Epithelial cell of proximal tubule (primary cell): ENCODE measurements at regions not wholly inside any gene's neighbourhood (a gene's known extent, or its start where the extent isn't known, plus 50 kb on each side); places are given as distances from the start of the nearest gene placed in this dataset.

Experiments used
- DNase-seq: peaks from one replicate; pipeline ENCODE4 v3.0.0-alpha.2; 2011; ENCODE audit warnings: low read depth
- H3K4me3 ChIP-seq: 2 replicates; pipeline ENCODE4 v1.5.1; 2011; ENCODE audit warnings: low read depth, mild to moderate bottlenecking, low read length
- TF ChIP-seq, protein P1 (sequence below): conservative IDR thresholded peaks from 2 replicates; pipeline ENCODE4 v1.5.1; 2012; ENCODE audit warnings: low read depth, mild to moderate bottlenecking, low read length

DNA sequence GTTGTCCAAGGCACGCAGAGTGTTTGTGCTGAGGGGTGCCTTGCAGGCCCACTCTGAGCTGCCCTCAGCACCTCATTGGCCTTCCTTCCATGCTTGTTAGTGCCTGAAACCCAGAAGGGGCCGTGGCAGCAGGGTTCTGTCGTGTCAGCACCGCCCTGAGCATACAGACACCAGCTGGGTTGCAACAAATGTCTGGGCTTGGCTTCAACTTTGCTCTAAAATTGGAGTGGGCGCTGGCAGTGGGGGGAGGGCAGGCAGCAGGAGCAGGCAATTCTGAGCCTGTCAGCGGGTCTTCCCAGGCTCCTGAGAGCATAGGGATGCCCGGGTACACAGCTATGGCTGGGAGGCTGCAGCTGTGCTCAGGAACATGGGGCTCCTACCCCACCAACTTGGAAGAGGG lies 464.3 kb downstream of the EPHA3 start:
- no peak overlapping the region for H3K4me3 ChIP-seq
- DNase-seq: no peak

DNA sequence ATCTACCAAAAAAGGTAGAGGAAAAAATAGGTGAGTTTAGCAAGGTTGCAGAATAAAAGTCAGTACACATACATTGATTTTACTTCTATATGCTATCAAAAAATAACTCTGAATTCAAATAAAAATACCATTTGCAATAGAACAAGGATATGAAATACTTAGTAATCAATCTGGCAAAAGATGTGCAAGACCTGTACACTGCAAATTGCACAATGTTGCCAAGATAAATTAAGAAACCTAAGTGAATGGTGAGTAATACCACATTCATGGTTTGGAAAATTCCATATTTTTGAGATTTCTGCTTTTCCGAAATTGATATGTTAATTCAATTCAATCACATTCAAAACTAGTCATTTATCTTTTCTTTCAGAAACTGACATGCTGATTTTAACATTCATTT lies 464.8 kb downstream of the EPHA3 start:
- H3K4me3 ChIP-seq: no peak overlapping the region
- TF ChIP-seq, protein P1, sequence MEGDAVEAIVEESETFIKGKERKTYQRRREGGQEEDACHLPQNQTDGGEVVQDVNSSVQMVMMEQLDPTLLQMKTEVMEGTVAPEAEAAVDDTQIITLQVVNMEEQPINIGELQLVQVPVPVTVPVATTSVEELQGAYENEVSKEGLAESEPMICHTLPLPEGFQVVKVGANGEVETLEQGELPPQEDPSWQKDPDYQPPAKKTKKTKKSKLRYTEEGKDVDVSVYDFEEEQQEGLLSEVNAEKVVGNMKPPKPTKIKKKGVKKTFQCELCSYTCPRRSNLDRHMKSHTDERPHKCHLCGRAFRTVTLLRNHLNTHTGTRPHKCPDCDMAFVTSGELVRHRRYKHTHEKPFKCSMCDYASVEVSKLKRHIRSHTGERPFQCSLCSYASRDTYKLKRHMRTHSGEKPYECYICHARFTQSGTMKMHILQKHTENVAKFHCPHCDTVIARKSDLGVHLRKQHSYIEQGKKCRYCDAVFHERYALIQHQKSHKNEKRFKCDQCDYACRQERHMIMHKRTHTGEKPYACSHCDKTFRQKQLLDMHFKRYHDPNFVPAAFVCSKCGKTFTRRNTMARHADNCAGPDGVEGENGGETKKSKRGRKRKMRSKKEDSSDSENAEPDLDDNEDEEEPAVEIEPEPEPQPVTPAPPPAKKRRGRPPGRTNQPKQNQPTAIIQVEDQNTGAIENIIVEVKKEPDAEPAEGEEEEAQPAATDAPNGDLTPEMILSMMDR: no peak
- no peak for DNase-seq

More for the DNA sequence above, 464.3 kb downstream of the EPHA3 start:
- TF ChIP-seq, protein P1: no peak

DNA sequence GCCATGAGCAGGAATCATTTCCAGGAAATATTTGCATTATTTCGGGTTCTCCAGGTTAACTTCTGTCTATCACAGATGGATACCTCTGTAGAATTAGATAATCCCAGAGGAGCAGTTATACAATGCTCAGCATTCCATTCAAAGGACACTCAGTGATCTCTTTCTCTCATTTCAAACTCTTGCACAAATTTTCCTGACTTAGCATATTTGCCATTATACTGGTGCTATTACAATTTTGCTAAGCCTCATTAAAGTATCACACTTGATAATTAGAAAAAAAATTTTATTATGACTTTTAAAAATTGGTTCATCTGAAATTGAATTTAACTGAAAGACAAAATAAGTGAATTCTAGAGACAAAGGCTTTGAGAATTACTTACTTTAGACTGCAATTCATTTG lies 469.0 kb downstream of the EPHA3 start:
- TF ChIP-seq, protein P1: no peak
- no peak for DNase-seq
- H3K4me3 ChIP-seq: no peak overlapping the region

DNA sequence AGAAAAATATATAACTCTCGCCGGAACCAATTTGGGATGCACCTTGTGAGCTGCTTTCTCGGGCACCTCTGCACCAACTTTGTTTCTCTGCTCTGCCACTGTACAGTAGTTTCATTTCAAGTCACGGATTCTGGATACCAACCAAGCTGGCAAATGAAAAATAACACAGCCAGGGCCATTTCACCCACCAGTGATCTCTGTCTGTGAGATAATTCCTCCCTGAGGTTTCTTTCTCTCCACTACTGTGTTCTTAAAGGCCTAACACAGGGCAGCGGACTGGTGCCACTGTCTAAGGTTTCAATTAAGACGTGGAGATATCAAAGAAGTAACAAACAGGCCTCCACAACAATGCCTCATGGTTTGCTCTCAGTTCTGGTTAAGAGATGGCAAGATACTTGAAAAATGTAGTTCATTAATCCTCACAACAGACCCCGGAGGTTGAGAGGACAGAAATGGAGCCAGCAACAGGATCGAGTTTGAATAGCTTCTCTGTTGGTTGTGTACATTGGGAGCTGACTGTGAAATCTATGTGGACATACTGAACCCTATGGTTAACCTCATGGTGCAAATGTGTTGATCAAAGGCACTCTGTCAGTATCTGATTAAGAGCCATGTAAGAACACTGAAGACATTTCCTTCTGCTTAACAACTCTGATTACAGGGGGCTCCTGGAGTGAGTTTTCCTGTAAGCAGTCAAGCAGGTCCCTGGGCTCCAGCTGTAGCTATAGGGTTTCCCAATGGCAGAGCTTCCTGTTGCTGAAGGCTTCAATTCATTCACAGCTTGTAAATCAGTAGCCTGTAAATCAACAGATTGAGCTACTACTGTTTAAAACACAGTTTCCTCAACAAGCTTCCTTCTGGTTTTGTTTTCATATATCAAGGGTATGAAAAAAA lies 470.5 kb downstream of the EPHA3 start:
- H3K4me3 ChIP-seq: no peak overlapping the region
- TF ChIP-seq, protein P1: no peak
- DNase-seq: no peak

DNA sequence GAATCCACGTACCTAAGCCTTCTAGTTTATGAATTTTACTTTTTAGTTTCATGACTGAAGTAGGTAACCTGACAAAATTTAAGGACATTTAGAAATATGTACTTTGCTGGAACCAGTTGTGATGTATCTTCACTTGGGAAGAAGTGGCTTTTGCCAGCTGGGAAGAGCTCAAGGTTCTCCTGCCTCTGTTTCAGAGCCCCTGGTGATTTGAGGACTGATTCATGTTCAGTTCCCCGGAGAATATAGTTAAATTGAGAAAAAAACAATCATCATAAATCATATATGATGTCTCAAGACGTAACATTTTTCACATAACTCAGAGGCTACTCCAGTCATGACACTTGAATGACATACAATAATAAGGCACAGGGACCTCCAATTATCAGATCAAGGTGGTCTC lies 473.4 kb downstream of the EPHA3 start:
- TF ChIP-seq, protein P1: no peak
- H3K4me3 ChIP-seq: no peak overlapping the region

DNA sequence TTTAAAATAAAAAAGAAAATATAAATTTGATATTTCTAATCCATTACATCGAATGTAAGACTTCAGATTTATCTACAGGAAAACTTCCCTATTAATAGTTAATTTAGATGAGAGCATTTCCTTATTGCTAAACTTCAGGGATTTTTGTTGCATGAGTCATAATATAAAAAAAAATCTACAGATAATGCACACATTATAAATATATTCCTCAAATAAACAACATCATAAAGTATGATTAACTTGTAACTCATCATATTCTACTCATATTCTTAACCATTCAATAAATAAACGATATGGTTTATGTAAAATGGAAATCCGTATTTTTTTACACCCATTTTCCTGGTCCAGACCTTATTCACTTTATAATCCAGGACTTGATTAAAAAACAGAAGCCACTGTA lies 477.0 kb downstream of the EPHA3 start:
- no peak overlapping the region for H3K4me3 ChIP-seq
- TF ChIP-seq, protein P1: no peak
- no peak for DNase-seq

More for the DNA sequence above, 473.4 kb downstream of the EPHA3 start:
- no peak for DNase-seq

DNA sequence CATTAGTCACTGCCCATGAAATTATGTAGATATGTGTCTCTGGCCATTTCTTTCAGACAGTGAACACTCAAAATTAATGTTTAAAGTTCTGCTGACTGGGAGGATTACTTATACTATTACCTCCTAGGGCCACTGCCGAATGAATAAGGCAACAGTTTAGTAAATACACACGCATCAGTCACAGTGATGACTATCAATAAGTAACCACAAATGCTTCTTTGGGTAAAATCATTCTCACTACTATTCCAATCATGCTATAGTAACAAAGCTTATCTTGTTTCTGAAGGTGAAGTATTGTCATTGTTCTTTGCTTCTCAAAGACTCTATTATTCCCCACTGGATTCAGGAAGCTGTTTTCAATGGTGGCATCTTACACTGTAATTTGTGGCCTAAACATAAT lies 478.8 kb downstream of the EPHA3 start:
- TF ChIP-seq, protein P1: no peak
- H3K4me3 ChIP-seq: no peak overlapping the region
- no peak for DNase-seq
